ENCODE measurements at regions not wholly inside any gene's neighbourhood (a gene's known extent, or its start where the extent isn't known, plus 50 kb on each side); places are given as distances from the start of the nearest gene placed in this dataset.

GRCh38 chr1:103265551-103265950 lies 157.2 kb upstream of the COL11A1 start:
- CTCF ChIA-PET = no interaction called here
- POLR2A ChIA-PET = no interaction called here

GRCh38 chr1:103259982-103260381 lies 151.7 kb upstream of the COL11A1 start:
- ChIA-PET CTCF (no interaction called here), POLR2A (no interaction called here)

- ChIA-PET CTCF (no interaction called here), POLR2A (no interaction called here)
Measured at GRCh38 chr1:103256490-103256889, 148.2 kb upstream of the COL11A1 start.

GRCh38 chr1:103254691-103255090 lies 146.4 kb upstream of the COL11A1 start:
- ChIA-PET CTCF (no interaction called here), POLR2A (no interaction called here)

DNA sequence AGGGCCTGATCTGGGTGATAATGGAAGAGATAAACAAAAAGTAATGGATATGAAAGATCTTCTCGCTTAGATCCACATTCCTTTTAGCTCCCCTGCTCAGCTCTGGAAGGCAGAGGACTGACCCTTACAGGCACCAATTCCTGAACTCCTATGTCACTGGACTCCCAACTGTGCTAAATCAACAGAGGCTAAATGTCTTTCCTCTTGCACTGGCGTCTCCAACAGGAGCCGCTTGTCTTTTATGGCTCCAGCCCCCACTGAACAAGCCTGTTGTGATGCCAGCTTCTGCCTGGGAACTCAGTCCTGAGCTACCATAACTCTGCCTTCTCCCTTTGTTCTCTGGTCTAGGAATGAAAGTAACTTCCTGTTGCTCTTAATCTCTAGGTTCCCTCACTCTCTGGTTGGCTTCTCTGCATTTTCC lies 142.1 kb upstream of the COL11A1 start:
- CTCF ChIA-PET = no interaction called here
- POLR2A ChIA-PET = no interaction called here

GRCh38 chr1:103248417-103249102 lies 140.2 kb upstream of the COL11A1 start:
- ChIA-PET CTCF (no interaction called here), POLR2A (no interaction called here)

DNA sequence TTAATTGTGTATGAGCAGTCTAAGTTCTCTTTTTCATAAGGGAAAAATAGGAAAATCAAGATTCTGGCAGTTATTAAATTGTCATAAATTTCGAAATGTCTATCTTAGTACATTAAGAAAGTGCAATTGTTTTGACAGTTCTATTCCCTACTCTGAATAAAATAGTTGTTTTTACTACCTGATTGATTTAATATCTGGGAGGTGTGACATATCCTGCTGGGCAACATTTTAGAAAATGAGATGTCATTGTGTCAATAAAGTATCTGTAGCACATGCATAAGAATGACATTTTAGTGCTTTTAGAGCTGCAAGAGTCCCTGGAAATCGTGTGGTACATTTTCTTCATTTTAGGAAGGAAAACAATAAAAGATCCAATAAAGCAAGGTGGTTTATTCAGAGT lies 139.2 kb upstream of the COL11A1 start:
- POLR2A ChIA-PET = no interaction called here
- CTCF ChIA-PET = no interaction called here

GRCh38 chr1:103243481-103243880 lies 135.2 kb upstream of the COL11A1 start:
- ChIA-PET CTCF (no interaction called here), POLR2A (no interaction called here)

- CTCF ChIA-PET = no interaction called here
- POLR2A ChIA-PET = no interaction called here
Measured at GRCh38 chr1:103239034-103239433, 130.7 kb upstream of the COL11A1 start.

DNA sequence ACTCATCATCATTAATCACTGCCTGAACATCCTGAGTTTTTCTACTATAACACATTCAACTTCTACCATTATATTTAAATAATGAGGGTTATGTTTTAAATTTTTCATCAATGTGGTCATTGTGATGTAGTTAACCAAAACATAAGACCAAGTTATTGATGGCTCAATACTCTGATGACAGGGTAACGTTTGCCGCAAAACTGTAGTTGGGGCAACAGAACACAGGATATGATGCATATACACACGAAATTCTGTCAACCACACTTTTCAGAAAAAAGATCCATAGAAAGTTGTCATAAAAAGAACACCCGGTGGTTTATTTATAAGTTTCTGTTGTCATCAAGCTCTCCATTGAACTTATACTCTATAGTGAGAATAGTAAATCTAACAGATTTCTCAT lies 121.7 kb upstream of the COL11A1 start:
- ChIA-PET POLR2A (no interaction called here), CTCF (no interaction called here)

- CTCF ChIA-PET = no interaction called here
- POLR2A ChIA-PET = no interaction called here
Measured at GRCh38 chr1:103220631-103221041, 112.3 kb upstream of the COL11A1 start.

- CTCF ChIA-PET = no interaction called here
- POLR2A ChIA-PET = no interaction called here
Measured at GRCh38 chr1:103218821-103219220, 110.5 kb upstream of the COL11A1 start.

- ChIA-PET CTCF (no interaction called here), POLR2A (no interaction called here)
Measured at GRCh38 chr1:103218369-103218768, 110.0 kb upstream of the COL11A1 start.

DNA sequence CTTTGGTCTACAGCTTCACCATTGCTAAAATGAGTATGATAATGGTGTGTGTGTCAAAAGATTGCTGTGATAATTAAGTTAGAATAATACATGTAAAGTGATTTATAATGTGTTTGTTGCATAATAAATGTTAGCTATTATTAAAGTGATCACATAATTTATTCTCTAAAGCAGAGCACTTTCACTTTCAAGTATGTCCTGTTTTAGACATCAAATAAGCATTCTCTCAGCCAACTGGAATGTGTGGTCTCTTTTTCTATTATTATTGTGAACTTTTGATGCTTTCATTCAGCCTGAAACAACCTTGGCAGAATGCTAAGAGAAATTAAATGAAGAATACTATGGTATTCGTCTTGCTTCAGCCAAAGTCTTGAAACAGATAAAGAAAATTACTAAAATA lies 102.8 kb upstream of the COL11A1 start:
- POLR2A ChIA-PET = no interaction called here
- CTCF ChIA-PET = no interaction called here

DNA sequence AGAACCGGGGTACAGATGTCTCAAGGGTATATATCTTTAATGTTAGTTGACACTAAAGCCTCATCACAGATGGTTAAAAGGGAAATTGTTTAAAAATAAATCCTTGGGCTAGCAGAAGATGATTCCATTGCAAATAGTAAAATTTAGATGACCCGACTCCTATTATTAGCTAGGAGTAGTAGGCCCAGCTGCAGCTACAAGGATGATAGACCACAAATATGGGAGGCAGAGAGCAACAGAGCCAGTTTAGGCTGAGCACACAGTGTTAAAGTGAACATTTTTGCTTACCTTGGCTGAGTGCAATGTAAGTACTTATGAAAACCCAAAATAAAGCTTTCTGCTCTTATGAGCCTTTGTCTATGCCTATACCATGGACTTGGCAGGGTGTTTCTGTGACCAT lies 100.5 kb upstream of the COL11A1 start:
- ChIA-PET CTCF (no interaction called here), POLR2A (no interaction called here)

DNA sequence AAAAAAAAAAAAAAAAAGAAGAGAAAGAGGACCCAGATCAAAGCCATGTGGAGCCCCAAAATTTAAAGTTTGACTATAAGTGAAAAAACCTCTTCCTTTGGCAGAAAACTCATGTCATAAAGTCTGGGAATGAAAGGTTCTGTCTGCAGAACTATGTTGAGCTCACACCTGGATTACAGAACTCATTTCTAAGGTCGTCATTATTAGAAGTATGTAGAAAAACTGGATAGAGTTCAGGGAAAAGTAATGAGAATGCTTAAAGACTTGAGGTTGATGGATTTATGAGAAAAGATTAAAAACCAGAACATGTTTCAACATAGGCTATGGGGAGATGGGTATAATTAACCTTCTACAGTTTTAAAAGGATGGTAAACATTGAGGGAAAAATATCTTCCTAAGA lies 90.7 kb upstream of the COL11A1 start:
- ChIA-PET CTCF (no interaction called here), POLR2A (no interaction called here)

DNA sequence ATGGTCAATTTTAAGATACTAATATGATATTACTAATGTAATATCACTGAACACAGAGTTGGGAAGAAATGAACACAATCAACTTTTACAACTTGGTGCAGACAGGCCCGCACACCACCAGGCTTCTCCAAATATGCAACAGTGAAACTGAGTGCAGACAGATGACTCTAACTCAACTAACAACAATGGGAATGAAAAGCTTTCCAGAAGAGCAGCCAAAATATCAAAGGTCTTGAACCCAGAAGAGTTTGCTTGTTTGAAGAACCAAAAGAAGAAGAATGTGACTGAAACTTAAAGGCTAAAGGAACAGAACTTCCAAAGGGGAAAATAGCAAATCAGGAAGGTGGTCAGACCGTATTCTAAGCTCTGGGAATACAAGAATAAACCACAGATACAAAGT lies 89.8 kb upstream of the COL11A1 start:
- CTCF ChIA-PET = no interaction called here
- POLR2A ChIA-PET = no interaction called here

DNA sequence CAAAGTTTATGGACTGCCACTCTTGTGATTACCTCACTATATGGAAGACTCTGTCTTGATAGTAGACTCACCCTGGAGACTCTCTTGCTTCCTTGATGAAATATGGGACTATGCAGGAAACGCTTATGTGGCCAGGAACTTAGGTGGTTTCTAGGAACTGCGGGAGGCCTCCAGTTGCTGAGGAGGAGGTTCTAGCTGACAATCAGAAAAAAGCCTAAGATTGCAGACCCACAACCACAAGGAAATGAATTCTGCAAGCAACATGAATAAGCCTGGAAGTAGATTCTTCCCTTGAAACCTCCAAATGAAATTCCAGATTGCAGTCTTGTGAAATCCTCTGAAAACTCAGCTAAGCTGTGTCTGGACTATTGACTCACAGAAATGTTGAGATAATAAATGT lies 88.9 kb upstream of the COL11A1 start:
- ChIA-PET CTCF (no interaction called here), POLR2A (no interaction called here)

- POLR2A ChIA-PET = no interaction called here
- CTCF ChIA-PET = no interaction called here
Measured at GRCh38 chr1:103194984-103195383, 86.7 kb upstream of the COL11A1 start.

DNA sequence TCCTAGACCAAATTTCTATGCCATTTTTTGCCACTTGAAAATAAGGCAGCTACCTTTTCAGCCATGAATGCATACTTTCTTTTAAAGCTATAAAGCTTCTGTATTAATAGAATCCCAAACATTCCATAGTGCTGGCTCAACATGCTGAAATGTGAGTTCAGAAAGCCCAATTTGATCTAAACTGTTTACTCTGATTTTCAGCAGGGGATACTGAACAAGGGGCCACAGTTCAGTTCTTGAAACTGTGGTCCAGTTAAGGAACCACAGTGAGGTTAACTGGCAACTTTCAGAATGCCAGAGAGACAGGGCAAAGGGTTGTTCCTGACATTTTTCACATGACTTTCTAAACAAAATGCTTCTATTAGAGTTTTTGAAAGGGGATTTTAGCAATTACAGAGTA lies 85.7 kb upstream of the COL11A1 start:
- CTCF ChIA-PET = no interaction called here
- POLR2A ChIA-PET = no interaction called here

GRCh38 chr1:103191327-103191726 lies 83.0 kb upstream of the COL11A1 start:
- POLR2A ChIA-PET = no interaction called here
- CTCF ChIA-PET = no interaction called here

DNA sequence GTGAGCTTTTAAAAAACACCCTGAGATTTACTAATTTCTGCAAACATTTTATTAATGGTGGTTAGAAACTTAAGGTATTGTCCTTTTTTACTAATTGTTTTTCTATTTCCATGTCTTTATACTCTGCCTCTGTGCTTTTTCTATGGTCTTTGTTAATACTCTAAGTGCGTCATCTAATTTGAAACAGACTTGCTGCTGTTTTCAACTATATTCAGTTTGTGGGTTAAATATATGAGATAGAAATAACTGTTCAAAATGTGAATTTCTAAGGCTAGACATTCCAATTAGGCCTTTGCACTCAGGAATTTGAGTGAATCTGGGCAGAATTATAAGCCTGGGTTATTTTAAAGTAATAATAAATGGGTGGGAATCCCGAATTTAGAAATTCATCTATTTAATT lies 82.4 kb upstream of the COL11A1 start:
- CTCF ChIA-PET = no interaction called here

GRCh38 chr1:103187673-103188072 lies 79.4 kb upstream of the COL11A1 start:
- POLR2A ChIA-PET = no interaction called here
- CTCF ChIA-PET = no interaction called here

More for the DNA sequence above, 82.4 kb upstream of the COL11A1 start:
- POLR2A ChIA-PET = no interaction called here

Data from activated CD8-positive, alpha-beta memory T cell treated with anti-CD3 and anti-CD28 coated beads for 36 hours (primary cell).